ENCODE measurements at regions not wholly inside any gene's neighbourhood (a gene's known extent, or its start where the extent isn't known, plus 50 kb on each side); places are given as distances from the start of the nearest gene placed in this dataset.

DNA sequence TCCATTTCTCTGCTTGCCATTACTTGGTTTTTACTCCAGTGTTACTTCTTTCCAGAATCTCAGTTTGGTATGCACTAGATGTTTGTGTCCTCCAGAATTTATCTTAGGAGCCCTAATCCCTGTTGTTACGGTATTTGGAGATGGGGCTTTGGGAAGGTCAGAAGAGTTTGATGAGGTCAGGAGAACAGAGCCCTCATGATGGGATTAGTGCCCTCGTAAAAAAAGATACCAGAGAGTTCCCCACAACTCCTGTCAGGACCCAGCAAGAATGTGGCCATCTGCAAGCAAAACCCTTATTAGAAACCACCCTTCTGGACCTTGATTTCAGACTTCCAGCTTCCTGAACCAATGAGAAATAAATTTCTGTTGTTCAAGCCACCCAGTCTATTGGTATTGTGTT is 98.0 kb downstream of the ADAMTS1 start:
- TF ChIP-seq, protein P1, sequence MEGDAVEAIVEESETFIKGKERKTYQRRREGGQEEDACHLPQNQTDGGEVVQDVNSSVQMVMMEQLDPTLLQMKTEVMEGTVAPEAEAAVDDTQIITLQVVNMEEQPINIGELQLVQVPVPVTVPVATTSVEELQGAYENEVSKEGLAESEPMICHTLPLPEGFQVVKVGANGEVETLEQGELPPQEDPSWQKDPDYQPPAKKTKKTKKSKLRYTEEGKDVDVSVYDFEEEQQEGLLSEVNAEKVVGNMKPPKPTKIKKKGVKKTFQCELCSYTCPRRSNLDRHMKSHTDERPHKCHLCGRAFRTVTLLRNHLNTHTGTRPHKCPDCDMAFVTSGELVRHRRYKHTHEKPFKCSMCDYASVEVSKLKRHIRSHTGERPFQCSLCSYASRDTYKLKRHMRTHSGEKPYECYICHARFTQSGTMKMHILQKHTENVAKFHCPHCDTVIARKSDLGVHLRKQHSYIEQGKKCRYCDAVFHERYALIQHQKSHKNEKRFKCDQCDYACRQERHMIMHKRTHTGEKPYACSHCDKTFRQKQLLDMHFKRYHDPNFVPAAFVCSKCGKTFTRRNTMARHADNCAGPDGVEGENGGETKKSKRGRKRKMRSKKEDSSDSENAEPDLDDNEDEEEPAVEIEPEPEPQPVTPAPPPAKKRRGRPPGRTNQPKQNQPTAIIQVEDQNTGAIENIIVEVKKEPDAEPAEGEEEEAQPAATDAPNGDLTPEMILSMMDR (IDR thresholded peaks at IDR 0.05): no peak
- TF ChIP-seq POLR2A (IDR thresholded peaks at IDR 0.05): no peak
